Superior temporal gyrus (tissue), 1 donor: ENCODE measurements at regions not wholly inside any gene's neighbourhood (a gene's known extent, or its start where the extent isn't known, plus 50 kb on each side); places are given as distances from the start of the nearest gene placed in this dataset.
"Not testable (repeated sequence)": the region's sequence is repeated elsewhere in the genome, so short reads cannot be mapped to it uniquely, and the experiment has no call there.

Experiments
- DNase-seq: peaks from one replicate; pipeline ENCODE4 v3.0.0-alpha.2; 2016; ENCODE audit errors: extremely low spot score

DNA sequence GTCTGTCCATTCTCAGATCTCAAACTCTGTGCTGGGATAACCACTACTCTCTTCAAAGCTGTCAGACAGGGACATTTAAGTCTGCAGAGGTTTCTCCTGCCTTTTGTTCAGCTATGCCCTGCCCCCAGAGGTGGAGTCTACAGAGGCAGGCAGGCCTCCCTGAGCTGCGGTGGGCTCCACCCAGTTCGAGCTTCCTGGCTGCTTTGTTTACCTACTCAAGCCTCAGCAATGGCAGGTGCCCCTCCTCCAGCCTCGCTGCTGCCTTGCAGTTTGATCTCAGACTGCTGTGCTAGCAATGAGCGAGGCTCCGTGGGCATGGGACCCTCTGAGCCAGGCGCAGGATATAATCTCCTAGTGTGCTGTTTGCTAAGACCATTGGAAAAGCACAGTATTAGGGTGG is 53.1 kb upstream of the HUNK start:
- not testable (repeated sequence) for DNase-seq

DNA sequence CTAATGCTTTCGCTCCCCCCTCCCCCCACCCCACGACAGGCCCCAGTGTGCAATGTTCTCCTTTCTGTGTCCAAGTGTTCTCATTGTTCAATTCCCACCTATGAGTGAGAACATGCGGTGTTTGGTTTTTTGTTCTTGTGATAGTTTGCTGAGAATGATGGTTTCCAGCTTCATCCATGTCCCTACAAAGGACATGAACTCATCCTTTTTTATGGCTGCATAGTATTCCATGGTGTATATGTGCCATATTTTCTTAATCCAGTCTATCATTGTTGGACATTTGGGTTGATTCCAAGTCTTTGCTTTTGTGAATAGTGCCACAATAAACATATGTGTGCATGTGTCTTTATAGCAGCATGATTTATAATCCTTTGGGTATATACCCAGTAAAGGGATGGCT is 58.5 kb upstream of the HUNK start:
- DNase-seq: not testable (repeated sequence)

DNA sequence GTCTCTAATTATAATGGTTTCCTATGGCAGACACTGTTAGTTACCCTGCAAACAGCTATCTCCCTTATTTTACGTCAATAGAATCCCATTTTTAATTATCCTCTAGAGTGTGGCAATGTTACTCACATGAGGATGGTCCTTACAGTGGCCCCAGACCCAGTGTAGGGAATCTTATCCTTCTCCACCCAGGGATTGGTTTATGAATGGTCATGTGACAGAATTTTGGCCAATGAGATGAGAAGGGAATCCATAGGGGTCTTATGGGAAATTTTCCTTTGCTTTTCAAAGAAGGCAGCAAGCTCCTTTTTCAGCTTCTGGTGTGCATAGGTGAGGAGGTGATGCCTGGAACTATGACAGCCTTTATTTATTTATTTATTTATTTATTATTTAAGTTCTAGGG is 59.0 kb upstream of the HUNK start:
- DNase-seq: no peak

DNA sequence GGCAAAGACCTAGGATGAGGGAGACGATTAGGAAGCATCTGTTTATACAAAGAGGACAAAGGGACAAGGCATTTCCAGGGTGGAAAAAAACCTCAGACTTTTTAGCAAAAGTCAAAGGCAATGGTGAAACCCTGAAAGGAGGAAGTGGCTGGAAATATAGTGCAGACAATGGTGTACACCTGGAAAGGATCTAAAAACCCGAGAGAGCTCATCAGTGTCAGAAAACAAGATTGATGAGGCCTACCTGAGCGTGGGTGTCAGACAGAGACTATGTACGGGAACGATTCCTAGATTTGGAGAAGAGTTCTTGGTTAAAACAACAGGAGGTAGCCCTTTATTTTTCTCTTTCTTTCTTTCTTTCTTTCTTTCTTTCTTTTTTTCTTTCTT is 68.8 kb upstream of the HUNK start:
- DNase-seq: no peak

DNA sequence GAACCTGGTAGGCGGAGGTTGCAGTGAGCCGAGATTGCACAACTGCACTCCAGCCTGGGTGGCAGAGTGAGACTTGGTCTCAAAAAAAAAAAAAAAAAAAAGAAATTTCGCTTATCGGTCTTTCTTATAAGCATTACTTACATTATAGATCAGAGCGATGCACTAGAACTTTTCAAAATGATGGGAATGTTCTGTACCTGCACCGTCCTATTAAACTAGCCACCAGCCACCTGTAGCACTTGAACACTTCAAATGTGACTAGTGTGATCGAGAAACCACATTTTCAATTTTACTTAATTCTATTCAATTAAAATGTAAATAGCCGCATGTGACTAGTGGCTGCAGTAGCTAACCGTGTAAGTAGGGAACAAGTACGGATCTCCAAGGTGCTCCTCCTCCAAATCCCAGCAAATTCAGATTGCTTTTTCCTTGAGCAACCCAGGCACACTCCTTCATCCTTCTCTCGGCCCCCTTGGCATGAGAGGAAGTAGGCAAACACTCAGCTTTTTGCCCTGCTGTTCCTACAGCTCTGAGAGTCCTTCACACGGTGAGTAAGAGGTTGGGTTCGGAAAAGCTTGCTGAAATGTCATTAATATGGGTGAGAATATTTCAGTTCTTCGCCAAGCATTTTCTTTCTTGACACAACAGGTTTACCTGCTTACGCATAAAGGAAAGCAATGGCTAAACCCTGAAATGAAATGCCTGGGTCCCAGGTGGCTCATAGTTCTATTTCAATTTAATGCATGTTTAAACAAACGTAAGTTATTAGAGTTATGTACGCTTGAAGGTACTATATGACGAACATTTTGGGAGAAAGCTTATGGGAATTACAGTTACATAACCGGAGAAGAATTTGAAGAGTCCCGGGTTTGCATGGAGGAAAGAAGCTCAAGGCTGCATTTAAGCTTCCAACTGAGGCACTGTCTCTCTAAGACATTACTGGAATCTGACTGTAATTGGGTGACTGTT is 69.5 kb upstream of the HUNK start:
- DNase-seq: no peak

DNA sequence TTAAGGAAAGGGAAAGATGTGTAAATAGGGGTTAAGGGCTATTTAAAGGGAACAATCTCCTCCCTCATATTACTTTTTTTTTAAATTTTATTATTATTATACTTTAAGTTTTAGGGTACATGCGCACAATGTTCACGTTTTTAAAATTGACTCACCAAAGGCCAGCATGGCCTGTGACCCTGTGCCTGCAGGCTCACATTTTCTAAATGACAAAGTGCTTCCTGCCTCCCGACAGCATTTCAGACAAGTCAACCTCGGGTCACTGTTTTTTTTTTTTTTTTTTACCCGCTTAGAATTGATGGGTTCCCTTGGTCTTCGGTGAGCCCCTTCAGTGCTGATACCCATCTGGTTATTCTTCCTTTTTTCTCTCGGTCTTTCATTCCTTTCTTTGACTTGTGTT is 70.4 kb upstream of the SCAF4 start:
- no peak for DNase-seq

DNA sequence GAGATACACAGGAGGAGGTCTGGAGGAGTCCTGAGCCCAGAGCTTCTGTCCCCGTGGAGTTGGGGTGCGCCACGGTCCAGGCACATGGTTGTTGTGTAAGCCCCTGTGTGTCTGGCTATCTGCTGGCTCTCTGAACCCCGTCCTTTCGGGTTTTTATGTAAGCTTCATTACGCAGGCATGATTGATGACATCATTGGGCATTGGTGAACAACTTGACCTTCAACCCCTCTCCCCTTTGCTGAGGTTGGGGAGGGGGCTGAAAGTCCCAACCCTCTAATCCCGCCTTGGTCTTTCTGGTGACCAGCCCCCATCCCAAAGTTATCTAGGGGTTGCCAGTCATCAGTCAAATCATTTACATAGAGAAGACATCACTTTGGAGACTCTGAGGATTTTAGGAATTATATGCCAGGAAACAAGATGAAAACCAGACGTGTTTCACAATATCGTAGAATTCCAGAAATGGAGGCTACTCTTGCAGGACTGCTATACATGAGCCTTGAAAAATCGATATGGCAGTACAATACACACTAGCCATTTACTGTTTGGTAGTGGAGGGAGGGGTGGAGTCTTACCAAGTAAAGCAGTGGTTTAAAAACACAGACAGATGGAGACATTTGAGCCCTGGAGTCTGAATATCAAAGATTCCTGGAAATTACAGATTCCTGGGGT is 69.8 kb upstream of the SCAF4 start:
- DNase-seq: no peak

DNA sequence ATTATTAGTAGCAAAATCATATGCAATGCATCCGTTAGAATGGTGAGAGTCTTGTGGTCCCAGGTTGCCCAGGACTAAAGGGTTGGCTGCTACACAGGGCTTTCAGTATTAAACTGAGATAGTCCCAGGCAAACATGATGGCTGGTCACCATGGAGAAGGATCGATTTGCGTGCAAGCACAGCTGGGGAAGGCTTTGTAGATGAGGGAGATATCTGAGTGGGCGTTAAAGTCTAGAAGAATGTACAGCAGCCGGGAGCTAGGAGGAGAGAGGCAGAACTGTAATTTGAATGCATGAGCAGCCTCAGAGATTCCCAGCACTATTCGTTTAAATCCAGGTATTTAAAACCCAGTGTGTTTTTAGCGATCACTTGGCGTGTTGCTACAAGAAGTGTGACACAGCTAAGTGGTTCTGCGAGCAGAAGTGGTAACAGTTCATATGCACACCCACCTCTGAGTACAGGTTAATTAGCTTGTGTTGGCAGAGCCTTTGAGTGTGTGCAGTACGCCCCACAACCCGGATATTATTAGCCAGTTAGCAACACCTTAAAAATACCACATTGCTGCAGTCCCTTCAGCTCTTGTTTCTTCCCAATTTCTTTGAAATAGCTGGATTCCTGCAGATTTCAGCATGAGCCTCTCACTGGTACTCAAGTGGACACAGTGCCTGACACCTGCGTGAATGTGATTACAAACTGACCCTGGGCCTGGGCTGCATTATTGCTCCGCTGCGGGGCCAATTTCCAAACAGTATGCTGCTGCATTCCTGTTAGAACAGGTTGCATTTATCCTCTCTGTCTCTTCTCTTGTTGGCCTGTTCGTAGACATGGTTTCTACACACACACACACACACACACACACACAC is 67.2 kb upstream of the SCAF4 start:
- peak; percentile 49 for DNase-seq

DNA sequence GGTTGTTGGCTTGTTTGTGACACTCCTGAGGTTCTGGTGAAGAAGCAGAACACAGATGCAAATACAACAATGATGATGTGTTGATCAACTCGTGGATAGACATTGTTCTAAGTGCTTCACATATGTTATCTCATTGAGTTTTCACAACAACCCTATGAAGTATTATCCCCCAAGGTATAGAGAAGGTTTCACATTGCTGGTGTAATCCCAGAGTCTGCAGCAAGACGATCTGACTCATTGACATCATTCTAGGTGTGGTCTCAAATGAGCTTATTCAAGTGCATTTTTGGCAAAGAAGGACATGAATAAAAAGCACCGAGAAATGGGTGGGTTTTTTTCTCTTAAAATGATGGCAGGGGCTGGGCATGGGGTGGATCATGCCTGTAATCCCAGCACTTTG is 64.1 kb upstream of the SCAF4 start:
- DNase-seq: no peak

DNA sequence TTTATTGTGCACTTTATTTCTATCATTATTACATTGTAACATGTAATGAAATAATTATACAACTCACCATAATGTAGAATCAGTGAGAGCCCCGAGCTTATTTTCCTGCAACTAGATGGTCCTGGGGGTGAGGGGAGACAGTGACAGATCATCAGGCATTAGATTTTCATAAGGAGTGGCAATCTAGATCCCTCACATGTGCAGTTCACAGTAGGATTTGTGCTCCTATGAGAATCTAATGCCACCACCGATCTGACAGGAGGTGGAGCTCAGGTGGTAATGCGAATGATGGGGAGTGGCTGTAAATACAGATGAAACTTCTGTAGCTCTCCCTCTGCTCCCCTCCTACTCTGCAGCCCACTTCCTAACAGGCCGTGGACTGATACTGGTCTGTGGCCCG is 58.5 kb upstream of the SCAF4 start:
- not testable (repeated sequence) for DNase-seq

DNA sequence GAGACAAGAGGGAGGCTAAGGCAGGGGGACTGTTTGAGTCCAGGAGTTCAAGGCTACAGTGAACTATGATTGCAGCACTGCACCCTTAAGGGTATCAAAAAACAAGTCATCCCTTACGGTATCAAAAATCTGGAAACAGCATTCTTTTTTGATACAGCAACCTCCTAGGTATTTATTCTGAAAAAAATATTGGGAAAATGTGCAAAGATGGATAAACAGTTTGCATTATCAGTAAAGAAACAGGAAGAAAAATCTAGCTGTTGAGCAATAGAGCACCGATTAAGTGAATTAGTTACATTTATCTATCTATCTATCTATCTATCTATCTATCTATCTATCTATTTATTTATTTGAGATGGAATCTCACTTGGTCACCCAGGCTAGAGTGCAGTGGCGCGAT is 56.7 kb upstream of the SCAF4 start:
- DNase-seq: no peak

DNA sequence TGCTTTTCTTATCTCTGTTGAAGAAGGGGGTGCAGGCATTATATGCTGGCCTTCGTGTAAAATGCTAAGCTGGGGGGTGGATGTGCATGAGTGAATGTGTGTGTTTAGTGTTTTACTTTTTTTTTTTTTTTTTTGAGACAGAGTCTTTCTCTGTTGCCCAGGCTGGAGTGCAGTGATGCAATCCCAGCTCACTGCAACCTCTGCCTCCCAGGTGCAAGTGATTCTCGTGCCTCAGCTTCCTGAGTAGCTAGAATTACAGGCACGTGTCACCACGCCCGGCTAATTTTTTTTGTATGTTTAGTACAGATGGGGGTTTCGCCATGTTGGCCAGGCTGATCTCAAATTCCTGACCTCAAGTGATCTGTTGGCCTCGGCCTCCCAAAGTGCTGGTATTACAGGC is 55.8 kb upstream of the SCAF4 start:
- not testable (repeated sequence) for DNase-seq

DNA sequence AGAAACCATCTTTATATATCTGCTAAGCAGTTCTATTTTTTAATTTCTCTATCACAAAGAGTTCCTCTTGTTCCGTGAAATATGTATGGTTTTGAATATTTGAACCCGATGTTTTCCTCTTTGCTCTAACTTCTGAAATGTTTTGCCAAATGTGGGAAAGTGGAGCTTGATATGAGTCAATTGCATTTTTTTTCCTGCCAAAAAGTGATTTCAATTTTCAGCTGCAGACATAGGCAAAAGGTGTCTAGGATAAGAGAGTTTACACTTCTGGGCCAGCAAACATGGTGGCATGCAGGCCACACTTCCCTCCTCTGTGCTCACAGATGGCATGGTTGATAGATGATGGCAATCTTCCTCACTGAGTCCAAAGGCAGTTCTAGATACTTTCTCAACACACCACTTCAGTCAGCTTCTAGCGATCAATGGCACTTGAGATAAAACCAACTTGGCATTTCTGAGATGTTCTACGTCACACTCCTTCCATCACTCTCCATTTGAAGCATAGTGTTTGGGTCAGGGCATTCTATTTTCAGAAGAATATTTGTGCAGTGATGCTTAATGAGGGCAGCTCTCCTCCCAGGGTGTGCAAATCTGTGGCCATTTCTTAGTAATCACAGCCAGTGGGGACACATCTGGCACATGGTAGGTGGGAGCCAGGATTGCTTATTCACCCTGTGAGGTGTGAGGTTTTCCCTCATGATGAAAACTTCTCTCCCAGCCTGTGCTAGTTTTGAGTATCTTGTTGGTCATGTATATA is 54.4 kb upstream of the SCAF4 start:
- no peak for DNase-seq

DNA sequence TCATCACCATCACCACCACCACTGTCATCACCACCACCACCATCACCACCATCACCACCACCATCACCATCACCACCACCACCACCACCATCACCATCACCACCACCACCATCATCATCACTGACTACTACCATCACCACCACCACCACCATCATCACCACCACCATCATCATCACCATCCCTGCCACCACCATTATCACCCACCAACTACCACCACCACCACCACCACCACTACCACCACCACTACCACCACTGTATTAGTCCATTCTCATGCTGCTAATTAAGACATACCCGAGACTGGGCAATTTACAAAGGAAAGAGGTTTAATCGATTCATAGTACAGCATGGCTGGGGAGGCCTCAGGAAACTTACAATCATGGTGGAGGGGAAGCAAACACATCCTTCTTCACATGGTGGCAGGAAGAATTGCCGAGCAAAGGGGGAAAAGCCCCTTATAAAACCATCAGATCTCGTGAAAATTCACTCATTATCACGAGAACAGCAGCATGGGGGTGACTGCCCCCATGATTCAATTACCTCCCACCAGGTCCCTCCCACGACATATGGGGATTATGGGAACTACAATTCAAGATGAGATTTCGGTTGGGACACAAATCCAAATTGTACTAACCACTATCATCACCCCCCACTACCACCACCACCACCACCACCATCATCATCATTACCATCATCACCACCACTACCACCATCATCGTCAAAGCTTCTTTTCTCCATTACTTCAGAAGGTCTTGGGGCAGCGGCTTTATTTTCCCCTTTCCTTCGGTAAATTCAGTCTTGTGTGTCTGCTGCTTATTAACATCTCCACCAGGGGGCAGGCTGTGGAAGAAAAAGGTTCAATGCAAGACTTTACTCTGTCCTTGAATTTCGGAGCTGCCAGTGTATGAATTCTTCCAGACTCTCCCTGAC is 53.6 kb upstream of the SCAF4 start:
- DNase-seq: peak; percentile 89

DNA sequence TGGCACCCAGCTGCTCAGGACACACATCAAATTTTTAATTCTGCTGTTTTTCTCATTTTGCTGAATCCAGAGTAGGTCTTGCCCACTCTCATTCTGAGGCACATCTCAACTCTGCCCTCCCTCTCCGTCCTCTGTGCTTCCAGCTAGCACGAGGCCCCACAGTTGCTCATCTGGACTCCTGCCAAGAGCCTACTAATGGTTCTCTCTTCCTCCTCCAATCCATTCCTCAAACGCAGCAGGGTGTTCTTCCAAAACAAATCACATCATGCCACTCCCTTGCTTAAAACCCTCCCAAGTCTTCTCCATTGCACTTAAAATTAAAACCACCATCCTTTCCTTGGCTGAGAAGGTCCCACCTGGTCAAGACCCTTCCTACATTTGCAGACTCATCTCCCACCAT is 49.8 kb upstream of the SCAF4 start:
- peak; percentile 41 for DNase-seq
